ENCODE measurements at regions not wholly inside any gene's neighbourhood (a gene's known extent, or its start where the extent isn't known, plus 50 kb on each side); places are given as distances from the start of the nearest gene placed in this dataset.

DNA sequence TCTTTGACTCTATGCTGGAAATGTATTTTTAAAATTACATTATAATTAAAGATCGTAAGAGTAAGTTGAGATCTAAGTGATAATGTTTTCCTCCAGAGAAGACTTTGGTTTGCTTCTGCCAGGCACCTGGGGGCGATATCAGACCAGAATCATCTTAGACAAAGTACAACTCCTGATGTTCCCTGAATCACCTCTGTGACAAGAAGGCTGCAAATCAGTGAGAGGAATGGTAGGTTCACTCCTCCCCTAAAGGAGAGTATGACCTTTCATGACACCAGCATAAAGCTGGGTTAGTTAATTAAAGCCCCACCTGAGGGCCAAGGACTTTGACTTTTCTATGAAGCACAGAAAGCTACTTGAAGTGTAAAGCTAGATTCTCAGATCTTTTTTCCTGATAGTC, 114.4 kb upstream of the DTNA start:
- no peak for DNase-seq

DNA sequence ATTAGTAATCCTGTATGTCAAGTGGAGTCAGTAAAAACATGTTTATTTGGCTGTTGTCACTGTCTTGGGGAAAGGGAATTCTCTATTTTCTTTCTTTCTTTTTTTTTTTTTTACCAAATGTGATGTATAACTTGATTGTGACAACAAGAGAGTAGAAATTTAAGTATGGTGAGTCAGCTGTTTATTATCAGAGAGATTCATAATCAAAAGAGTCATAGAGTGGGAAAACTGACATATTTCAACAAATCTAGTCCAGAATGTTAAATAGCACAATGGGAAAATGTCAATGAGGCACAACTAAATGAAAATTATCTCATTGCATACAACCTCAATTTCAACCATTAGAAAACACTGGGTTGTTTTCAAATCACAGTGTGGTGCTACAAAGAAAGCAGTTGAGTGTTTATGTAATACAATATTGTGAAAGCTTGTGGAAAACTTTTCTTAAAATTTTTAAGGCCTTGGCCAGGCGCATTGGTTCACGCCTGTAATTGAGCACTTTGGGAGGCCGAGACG, 111.9 kb upstream of the DTNA start:
- DNase-seq: no peak

DNA sequence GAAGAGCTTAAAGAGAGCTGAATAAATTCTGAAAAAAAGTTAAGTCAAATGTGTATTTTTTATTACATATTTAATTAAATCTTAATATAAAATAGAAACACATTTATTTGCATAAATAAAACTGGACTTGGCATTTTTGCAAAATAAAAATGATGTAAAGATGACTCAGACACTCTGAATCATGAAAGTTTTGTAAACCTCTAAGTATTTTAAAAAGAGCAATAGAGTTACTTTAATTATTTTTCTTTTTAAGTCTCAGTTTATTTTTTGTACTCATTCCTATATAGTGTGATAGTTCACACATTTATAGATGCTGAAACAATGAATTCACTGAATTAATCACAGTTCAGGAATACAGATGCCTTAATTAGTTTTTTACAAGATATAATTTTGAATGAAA, 109.9 kb upstream of the DTNA start:
- no peak for DNase-seq

DNA sequence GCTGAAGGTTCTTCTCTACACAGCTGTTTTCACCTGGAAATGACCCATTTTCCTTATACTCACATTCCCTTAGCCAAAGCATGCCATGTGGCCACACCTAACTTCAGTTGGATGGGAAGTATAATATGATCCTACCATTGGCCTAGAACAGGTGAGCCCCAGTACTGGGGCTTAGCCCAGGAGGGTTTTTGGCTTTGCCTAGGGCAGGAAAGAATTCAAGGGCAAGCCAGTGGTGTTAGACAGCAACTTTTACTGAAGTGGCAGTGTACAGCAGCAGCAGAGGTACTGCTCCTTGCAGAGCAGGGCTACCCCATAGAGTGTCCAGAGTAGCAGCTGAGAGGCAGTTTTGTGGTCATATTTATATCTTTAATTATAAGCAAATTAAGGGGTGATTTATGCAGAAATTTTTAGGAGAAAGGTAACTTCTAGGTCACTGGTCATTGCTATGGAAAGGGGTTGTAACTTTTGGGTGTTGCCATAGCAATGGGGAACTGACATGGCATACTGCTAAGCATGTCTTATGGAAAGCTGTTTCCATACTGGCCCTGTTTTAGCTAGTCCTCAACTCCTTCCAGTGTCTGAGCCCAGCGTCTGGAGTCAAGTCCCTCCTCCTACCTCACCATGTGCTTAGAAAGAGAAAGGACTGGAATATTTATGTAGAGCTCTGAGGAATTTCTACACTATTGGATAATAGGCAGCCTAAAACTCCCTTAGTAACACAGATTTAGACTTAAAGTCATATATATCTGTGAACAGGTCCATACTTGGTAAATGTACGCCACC, 109.0 kb upstream of the DTNA start:
- no peak for DNase-seq

- DNase-seq: no peak
Observed at GRCh38 chr18:34604591-34604990, 105.5 kb upstream of the DTNA start.

- DNase-seq: no peak
Observed at GRCh38 chr18:34606851-34607250, 103.2 kb upstream of the DTNA start.

GRCh38 chr18:34608064-34608463, 102.0 kb upstream of the DTNA start:
- no peak for DNase-seq

- DNase-seq: no peak
Observed at GRCh38 chr18:34609986-34610648, 100.0 kb upstream of the DTNA start.

GRCh38 chr18:34611904-34612303, 98.2 kb upstream of the DTNA start:
- DNase-seq: no peak

DNA sequence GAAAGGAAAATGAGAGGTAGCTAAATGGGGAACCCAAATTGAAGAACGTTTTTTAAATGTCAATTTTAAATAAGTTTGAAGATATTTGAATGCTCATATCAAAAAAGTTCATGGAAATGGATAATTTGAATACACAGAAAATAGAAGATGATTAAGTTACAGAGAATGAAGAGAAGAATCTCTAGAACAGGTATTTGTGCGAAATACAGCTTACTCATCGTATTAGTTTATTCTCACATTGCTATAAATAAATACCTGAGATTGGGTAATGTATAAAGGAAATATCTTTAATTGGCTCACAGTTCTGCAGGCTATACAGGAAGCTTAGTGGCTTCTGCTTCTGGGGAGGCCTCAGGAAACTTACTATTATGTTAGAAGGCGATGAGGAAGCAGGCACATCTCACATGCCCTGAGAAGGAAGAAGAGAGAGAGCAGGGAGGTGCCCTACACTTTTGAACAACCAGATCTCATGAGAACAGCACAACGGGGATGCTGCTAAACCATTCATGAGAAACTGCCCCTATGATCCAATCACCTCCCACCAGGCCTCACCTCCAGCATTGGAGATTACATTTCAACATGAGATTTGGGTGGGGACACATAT, 89.7 kb upstream of the DTNA start:
- no peak for DNase-seq

DNA sequence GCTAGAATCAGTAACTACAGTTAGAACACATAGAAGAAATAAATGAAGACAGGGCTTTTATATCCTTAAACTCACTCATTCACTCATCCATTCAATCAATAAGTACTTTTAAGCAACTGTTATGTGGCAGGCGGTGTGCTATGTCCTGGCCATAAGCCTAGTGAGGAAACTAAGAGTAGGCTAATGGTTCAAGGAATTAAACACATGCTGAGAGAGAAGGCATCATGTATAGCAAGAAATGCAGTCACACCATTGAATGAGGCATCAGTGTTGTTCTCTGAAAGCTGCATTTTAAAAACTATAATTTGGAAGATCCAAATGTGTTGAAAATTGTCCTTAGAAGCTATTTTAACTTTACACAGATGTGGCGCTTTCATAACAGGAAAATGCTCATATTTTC, 86.5 kb upstream of the DTNA start:
- no peak for DNase-seq

GRCh38 chr18:34624551-34624950, 85.5 kb upstream of the DTNA start:
- no peak for DNase-seq

GRCh38 chr18:34626404-34627136, 83.5 kb upstream of the DTNA start:
- no peak for DNase-seq

GRCh38 chr18:34627137-34627920, 82.8 kb upstream of the DTNA start:
- no peak for DNase-seq

GRCh38 chr18:34631093-34631966, 78.8 kb upstream of the DTNA start:
- no peak for DNase-seq

DNA sequence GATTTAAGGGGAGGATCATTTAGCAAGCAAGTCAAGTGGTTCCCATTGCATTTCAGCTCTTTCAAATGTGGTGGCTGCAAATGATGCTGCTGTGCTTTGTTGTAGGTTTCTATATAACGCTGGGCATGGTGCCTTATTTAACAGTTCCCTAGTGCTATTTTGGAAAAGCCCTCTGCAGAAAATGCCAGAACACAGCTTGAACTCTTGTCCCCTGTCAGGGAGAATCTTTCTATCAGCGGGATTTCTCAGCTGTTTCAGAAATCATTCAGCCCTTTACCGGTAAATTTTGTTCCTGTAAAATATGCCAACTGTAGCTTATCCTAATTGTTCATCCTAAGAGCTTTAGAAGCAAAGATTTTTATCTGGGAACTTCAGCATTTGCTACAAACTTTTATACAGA, 77.8 kb upstream of the DTNA start:
- DNase-seq: no peak

- DNase-seq: no peak
Observed at GRCh38 chr18:34633368-34633767, 76.7 kb upstream of the DTNA start.

- DNase-seq: no peak
Observed at GRCh38 chr18:34637094-34637801, 72.8 kb upstream of the DTNA start.

- no peak for DNase-seq
Observed at GRCh38 chr18:34639687-34640086, 70.4 kb upstream of the DTNA start.

DNA sequence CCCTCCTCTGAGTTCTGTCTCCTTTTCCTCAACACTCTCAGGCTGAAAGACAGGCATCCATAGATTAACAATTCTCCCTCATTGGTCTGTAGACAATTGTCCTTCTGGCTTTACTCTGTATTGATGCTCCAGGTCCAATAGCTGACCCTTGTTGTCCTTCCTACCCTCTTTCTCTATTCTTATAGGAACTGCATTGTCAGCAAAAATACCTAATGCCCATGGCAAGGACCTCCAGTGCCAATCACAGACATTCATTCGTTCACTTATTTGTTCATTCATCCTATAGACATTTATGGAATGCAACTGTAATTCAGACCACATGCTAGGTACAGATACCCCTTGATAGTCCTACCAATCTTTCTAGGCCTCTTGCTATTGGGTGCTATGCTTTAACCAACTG, 69.8 kb upstream of the DTNA start:
- DNase-seq: no peak

DNA sequence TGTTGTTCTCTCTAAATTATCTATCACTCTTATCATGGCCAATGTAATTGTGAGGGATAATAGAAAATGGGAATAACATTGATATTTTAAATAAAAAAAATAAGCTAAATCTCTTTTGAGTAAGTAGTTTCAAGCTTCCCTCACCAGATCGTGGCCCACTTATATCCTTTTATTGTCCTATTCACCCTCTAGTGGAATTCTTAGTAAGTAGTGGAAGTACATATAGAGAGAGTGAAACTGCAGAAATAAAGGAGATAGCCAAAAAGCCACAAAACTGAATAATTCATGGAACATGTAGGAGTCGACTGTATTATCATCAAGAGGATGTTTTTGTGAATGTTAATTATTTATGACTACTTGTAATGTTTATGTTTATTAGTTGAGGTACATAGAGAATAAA, 66.1 kb upstream of the DTNA start:
- DNase-seq: no peak

All from NCI-H524 treated with DMSO at 0.1 percent for 48 hours (cell line).